ENCODE measurements at regions not wholly inside any gene's neighbourhood (a gene's known extent, or its start where the extent isn't known, plus 50 kb on each side); places are given as distances from the start of the nearest gene placed in this dataset.

DNA sequence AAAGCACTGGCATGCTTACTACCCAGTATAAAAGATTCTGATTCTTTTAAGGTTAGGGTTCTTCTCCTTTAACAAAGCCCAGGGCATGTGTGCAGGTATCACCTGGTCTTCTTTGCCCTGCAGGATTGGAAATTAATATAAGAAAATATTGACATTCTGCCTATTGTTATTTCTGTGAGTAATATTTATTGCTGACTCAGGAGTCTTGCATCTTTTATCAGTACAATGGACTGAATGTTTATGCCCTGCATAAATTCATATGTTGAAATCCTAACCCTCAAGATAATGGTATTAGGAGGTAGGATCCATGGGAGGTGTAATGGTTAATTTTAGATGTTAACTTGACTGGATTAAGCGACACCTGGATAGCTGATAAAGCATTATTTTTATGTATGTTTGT, 189.0 kb downstream of the LRRC70 start:
- TF ChIP-seq ELF4 (CRISPR knock-in tag; IDR thresholded peaks at IDR 0.05; ENCODE audit: low read depth) (no peak), ATF1 (CRISPR knock-in tag; IDR thresholded peaks at IDR 0.05) (no peak), ZNF121 (CRISPR knock-in tag; IDR thresholded peaks at IDR 0.05) (no peak), TP53 (CRISPR knock-in tag; IDR thresholded peaks at IDR 0.05) (no peak), JAZF1 (CRISPR knock-in tag; IDR thresholded peaks at IDR 0.05) (no peak), NR2C2 (CRISPR knock-in tag; IDR thresholded peaks at IDR 0.05) (no peak), FOXK1 (CRISPR knock-in tag; IDR thresholded peaks at IDR 0.05) (no peak), KAT7 (CRISPR knock-in tag; IDR thresholded peaks at IDR 0.05; ENCODE audit: borderline replicate concordance) (no peak)
- TF ChIP-seq, protein P1, sequence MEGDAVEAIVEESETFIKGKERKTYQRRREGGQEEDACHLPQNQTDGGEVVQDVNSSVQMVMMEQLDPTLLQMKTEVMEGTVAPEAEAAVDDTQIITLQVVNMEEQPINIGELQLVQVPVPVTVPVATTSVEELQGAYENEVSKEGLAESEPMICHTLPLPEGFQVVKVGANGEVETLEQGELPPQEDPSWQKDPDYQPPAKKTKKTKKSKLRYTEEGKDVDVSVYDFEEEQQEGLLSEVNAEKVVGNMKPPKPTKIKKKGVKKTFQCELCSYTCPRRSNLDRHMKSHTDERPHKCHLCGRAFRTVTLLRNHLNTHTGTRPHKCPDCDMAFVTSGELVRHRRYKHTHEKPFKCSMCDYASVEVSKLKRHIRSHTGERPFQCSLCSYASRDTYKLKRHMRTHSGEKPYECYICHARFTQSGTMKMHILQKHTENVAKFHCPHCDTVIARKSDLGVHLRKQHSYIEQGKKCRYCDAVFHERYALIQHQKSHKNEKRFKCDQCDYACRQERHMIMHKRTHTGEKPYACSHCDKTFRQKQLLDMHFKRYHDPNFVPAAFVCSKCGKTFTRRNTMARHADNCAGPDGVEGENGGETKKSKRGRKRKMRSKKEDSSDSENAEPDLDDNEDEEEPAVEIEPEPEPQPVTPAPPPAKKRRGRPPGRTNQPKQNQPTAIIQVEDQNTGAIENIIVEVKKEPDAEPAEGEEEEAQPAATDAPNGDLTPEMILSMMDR (IDR thresholded peaks at IDR 0.05) = no peak
- TF ChIP-seq, protein P2, sequence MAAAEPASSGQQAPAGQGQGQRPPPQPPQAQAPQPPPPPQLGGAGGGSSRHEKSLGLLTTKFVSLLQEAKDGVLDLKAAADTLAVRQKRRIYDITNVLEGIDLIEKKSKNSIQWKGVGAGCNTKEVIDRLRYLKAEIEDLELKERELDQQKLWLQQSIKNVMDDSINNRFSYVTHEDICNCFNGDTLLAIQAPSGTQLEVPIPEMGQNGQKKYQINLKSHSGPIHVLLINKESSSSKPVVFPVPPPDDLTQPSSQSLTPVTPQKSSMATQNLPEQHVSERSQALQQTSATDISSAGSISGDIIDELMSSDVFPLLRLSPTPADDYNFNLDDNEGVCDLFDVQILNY (CRISPR knock-in tag; IDR thresholded peaks at IDR 0.05) = no peak
